Ovary (tissue), 7 donors: ENCODE measurements at regions not wholly inside any gene's neighbourhood (a gene's known extent, or its start where the extent isn't known, plus 50 kb on each side); places are given as distances from the start of the nearest gene placed in this dataset.

Experiments used
- DNase-seq, 5 donors: peaks; one replicate each; pipeline ENCODE4 v3.0.0-alpha.2; 2019 to 2020
- H3K27ac ChIP-seq, 2 donors: fragments of 200-600 bp; one replicate each; pipeline versions ENCODE4 v1.5.1 to v1.8.0; 2019 to 2022
- H3K27me3 ChIP-seq: fragments of 200-600 bp; one replicate; pipeline ENCODE4 v1.8.0; 2022
- H3K36me3 ChIP-seq: fragments of 200-600 bp; sonication (generic); one replicate; pipeline ENCODE4 v1.5.1; 2019
- H3K4me1 ChIP-seq: one replicate; pipeline ENCODE4 v1.8.1; 2013; ENCODE audit warnings: mild to moderate bottlenecking, moderate library complexity; ENCODE audit not compliant: insufficient read depth
- H3K4me3 ChIP-seq: fragments of 200-600 bp; sonication (generic); one replicate; pipeline ENCODE4 v1.5.1; 2017
- H3K9me3 ChIP-seq, 2 donors: fragments of 200-600 bp in 1 of 2; sonication (generic) in 1 of 2; one replicate each; pipeline versions ENCODE4 v1.5.1 to v1.8.1; 2013 to 2019; ENCODE audit warnings: mild to moderate bottlenecking in 1 of 2, moderate library complexity in 1 of 2
- CTCF ChIP-seq, 3 donors: fragments of 450-650 bp in 2 of 3; fragments of 200-600 bp in 1 of 3; IDR thresholded peaks; one replicate each; pipeline versions ENCODE4 v1.5.1 to v1.8.0; 2016 to 2022; ENCODE audit warnings: antibody characterized with exemption in 3 of 3, mild to moderate bottlenecking in 1 of 3
- EP300 ChIP-seq: sonication (generic); formaldehyde crosslinking; IDR thresholded peaks from one replicate; pipeline ENCODE4 v1.6.1; 2017; ENCODE audit warnings: antibody characterized with exemption
- POLR2A ChIP-seq: fragments of 450-650 bp; IDR thresholded peaks from one replicate; pipeline ENCODE4 v1.6.1; 2017; ENCODE audit warnings: antibody characterized with exemption, mild to moderate bottlenecking, moderate library complexity
- WGBS, 3 donors: extraction: QIAGEN DNeasy Blood & Tissue Kit in 1 of 3; methylation state at CpG; one replicate each; pipeline versions ENCODE4 v1.1.5 to v1.1.7; 2013 to 2017; 5-methylcytosine and 5-hydroxymethylcytosine counted together
- intact Hi-C, 4 donors: fragments of 100-400 bp; cut with DNase I; formaldehyde crosslinking; loops; one replicate each; pipeline versions ENCODE4 v1.11.0 to v1.15.1; 2022 to 2023
- donor health status: DM: no; HTN: no; CAD: no; lungs with moderate emphysema.
- donor health status: DM: no; HTN: no; CAD: no.
- donor health status: Bipolar disorder and iron deficiency.
- donor health status: DM: no; HTN: no; CAD: no.
- donor health status: DM: yes; HTN: yes; CAD: no.

DNA sequence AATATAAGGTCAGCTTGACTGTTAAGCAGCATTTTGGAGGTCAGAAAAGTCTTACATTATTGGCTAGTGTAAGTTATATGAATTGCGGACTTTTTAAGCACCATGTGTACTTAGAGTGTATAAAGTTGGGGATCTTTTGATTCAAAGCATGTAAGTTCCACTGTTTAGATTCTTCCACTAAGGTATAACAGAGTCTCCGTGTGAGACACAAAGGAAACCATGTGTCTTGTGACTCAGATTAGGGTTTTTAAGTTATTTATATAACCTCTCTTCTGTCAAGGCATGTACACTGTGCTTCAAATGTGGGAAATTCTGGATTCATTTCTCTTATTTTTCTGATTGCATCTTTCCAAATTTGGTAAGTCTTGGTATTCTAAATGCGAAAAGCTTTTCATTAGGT lies 143.5 kb upstream of the SOX2 start:
- WGBS, 3 donors: 69 to 75% (median 73%) methylated on average over 3 of the region's 3 CpGs
- H3K9me3 ChIP-seq: no peaks in the 10 kb centered on the region
- intact Hi-C loops: no loop called here
- H3K27me3 ChIP-seq: no peaks in the 10 kb centered on the region
- DNase-seq: no peak
- H3K4me1 ChIP-seq: no peaks in the 10 kb centered on the region
- no peak overlapping the region for H3K4me3 ChIP-seq
- no peak overlapping the region for H3K27ac ChIP-seq
- TF ChIP-seq EP300: no peak
- no peak for TF ChIP-seq POLR2A
- no peaks in the 10 kb centered on the region for H3K36me3 ChIP-seq

DNA sequence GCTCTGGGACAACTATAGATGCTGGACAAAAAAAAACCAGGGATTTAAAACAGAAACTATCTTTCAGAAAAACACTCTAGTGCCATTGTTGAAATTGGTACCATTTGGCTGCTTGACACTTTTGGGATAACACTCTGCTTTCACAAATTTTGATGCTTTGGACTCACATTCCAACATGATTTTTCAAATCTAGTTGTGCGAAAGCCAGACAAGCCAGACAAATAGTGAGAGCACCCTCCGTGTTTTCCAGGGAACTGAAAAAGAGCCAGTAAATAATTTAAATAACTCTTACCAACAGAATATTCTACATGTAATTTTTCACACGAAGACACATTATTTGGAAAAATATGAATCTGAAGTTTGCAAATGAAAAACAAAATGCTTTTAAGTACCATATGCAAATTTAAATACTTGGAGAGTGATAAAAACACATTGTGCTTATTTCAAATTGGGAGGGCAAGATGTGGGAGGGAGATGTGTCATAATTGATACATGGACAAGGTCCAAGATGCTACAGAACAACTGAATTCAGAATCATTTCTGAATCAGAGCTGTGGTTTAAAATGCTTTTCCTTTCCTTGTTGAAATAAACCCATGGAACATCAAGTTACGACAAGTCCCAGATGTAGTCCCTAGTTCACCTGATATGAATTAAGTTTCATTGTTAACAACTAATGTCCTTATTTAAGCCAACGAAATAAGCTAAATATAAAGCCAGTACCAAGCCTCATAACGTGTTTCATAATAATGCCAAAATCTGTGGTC lies 144.2 kb upstream of the SOX2 start:
- no peak for DNase-seq
- Histone ChIP-seq H3K27me3 (no peaks in the 10 kb centered on the region), H3K9me3 (no peaks in the 10 kb centered on the region), H3K4me3 (no peak overlapping the region), H3K4me1 (no peaks in the 10 kb centered on the region), H3K36me3 (no peaks in the 10 kb centered on the region), H3K27ac (no peak overlapping the region)
- TF ChIP-seq CTCF (IDR thresholded peaks at IDR 0.05) (no peak), EP300 (no peak), POLR2A (no peak)
- 64 to 67% (median 65%) methylated on average over 6 of the region's 6 CpGs for WGBS, 3 donors
- intact Hi-C loops: no loop called here

DNA sequence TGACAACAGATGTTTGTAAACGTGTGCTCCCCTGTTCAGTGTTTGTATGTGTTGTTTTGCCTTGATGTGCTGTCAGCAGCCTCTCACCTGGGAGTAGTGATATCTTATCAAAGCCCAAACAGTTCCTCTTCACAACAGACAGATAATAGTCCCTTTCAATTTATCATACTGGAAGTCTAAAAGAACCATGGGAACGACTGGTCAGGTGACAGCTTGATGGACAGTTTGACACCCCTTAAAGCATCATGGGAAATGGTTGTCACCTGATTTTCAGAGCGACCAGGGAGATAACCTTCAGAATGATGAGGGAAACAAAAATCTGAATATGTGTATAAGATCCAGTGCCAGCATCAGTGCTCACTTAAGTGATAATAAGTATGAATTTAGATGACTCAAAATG lies 146.3 kb upstream of the SOX2 start:
- no peak overlapping the region for H3K4me3 ChIP-seq
- no peaks in the 10 kb centered on the region for H3K36me3 ChIP-seq
- no peak overlapping the region for H3K27ac ChIP-seq
- no peaks in the 10 kb centered on the region for H3K27me3 ChIP-seq
- TF ChIP-seq CTCF (IDR thresholded peaks at IDR 0.05) (no peak), POLR2A (no peak), EP300 (no peak)
- WGBS, 3 donors: 14 to 27% (median 17%) methylated on average over 3 of the region's 3 CpGs
- H3K4me1 ChIP-seq: no peaks in the 10 kb centered on the region
- DNase-seq: no peak
- intact Hi-C loops: no loop called here
- H3K9me3 ChIP-seq: no peaks in the 10 kb centered on the region

DNA sequence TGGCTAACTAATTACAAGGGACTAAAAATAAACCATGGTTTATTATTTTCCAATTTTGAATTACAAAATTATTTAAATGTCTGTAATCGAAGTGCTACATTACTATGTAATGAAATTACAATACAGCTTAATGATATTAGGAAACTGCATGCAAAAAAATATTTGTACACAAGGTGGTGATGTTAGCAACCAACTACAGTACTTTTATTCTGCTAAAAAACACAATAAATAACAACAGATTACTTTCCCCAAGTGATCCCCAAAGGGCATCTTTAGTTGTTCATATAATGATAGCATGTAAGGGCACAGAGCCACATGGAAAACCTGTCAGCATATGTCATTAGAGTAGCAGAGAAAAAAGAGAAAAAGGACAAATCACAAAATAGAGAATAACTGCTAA lies 147.5 kb upstream of the SOX2 start:
- Histone ChIP-seq H3K4me3 (no peak overlapping the region), H3K9me3 (no peaks in the 10 kb centered on the region), H3K27ac (no peak overlapping the region), H3K36me3 (no peaks in the 10 kb centered on the region), H3K4me1 (no peaks in the 10 kb centered on the region), H3K27me3 (no peaks in the 10 kb centered on the region)
- TF ChIP-seq CTCF (IDR thresholded peaks at IDR 0.05) (no peak), POLR2A (no peak), EP300 (no peak)
- WGBS, 3 donors: 67 to 74% (median 71%) methylated on average over 1 of the region's 1 CpG
- intact Hi-C loops: no loop called here
- no peak for DNase-seq
